OCI-LY3 (cell line): ENCODE measurements at regions not wholly inside any gene's neighbourhood (a gene's known extent, or its start where the extent isn't known, plus 50 kb on each side); places are given as distances from the start of the nearest gene placed in this dataset.

Experiments
- CTCF ChIP-seq: fragments of 200-600, 300-600 bp; sonication (generic); IDR thresholded peaks from 2 replicates; pipeline ENCODE4 v1.5.1; 2014; ENCODE audit warnings: antibody characterized with exemption, low read length, low read depth
- EZH2phosphoT487 ChIP-seq: fragments of 200-600 bp; shearing (Covaris generic); IDR thresholded peaks from 2 replicates; pipeline ENCODE4 v1.6.1; 2018; ENCODE audit warnings: antibody characterized with exemption, mixed run types, low read depth

GRCh38 chr2:56674084-56674483 lies 490.3 kb downstream of the CCDC85A start:
- TF ChIP-seq CTCF (no peak), EZH2phosphoT487 (no peak)
